ENCODE measurements at regions not wholly inside any gene's neighbourhood (a gene's known extent, or its start where the extent isn't known, plus 50 kb on each side); places are given as distances from the start of the nearest gene placed in this dataset.

GRCh38 chr2:176854062-176854461 is 358.5 kb upstream of the HNRNPA3 start:
- ChIA-PET POLR2A (interaction anchor here (0.6 kb wide), 1 partner anchor 207 kb away, joined by 5 read pairs; no protein-coding TSS in a partner anchor), CTCF (no interaction called here)
- H3K4me1 Mint-ChIP-seq (ENCODE audit: low read depth, unreplicated experiment) = no peaks in the 10 kb centered on the region

DNA sequence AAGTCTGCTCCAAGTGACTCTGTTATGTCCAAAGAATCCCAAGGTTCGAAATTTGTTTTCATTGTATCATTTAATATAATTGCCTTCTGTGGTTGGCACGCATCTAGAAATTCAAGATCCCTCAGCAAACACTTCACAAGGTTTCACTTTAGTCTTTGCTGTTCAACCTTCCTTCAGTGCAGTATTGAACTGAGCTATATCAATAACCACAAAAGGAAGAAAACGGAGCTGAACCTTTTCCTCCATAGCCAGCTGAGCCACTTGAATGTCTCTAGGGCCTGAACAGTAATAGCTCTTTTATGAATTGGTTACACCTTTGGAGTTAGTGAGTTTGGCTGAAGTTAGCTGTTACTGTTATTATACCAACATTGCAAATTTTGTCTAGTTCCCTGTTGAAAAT is 357.7 kb upstream of the HNRNPA3 start:
- no TSS peak for BruUV-seq (replicated peaks)
- Mint-ChIP-seq H3K36me3 (ENCODE audit: insufficient read depth, unreplicated experiment) (no peaks in the 10 kb centered on the region), H3K4me3 (ENCODE audit: unreplicated experiment) (no peak overlapping the region), H3K27me3 (ENCODE audit: insufficient read depth, unreplicated experiment) (peaks cover 13% of the 10 kb centered on the region), H3K4me1 (ENCODE audit: low read depth, unreplicated experiment) (no peaks in the 10 kb centered on the region), H3K9me3 (ENCODE audit: unreplicated experiment) (no peaks in the 10 kb centered on the region), H3K27ac (ENCODE audit: unreplicated experiment) (no peak overlapping the region)
- Histone ChIP-seq H3K4me3 (ENCODE audit: low read depth, low read length) (no peak overlapping the region), H3K36me3 (ENCODE audit: control insufficient read depth, insufficient read depth, low read length) (no peaks in the 10 kb centered on the region), H3K9me3 (no peaks in the 10 kb centered on the region), H3K4me1 (no peaks in the 10 kb centered on the region), H3K27me3 (replicated peaks; ENCODE audit: control insufficient read depth, insufficient read depth, low read length) (no peaks in the 10 kb centered on the region)
- TF ChIP-seq, protein P1, sequence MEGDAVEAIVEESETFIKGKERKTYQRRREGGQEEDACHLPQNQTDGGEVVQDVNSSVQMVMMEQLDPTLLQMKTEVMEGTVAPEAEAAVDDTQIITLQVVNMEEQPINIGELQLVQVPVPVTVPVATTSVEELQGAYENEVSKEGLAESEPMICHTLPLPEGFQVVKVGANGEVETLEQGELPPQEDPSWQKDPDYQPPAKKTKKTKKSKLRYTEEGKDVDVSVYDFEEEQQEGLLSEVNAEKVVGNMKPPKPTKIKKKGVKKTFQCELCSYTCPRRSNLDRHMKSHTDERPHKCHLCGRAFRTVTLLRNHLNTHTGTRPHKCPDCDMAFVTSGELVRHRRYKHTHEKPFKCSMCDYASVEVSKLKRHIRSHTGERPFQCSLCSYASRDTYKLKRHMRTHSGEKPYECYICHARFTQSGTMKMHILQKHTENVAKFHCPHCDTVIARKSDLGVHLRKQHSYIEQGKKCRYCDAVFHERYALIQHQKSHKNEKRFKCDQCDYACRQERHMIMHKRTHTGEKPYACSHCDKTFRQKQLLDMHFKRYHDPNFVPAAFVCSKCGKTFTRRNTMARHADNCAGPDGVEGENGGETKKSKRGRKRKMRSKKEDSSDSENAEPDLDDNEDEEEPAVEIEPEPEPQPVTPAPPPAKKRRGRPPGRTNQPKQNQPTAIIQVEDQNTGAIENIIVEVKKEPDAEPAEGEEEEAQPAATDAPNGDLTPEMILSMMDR (IDR thresholded peaks at IDR 0.05; ENCODE audit: insufficient read depth in 1 of 2, low read depth in 1 of 2, low read length in 1 of 2, severe bottlenecking in 1 of 2, unreplicated experiment in 1 of 2) = no peak
- no peak for DNase-seq
- POLR2A ChIA-PET = no interaction called here
- intact Hi-C loops (cut with micrococcal nuclease; ENCODE audit: unreplicated experiment) = no loop called here
- CTCF ChIA-PET = no interaction called here

More at GRCh38 chr2:176854062-176854461, 358.5 kb upstream of the HNRNPA3 start:
- Histone ChIP-seq H3K4me3 (ENCODE audit: low read depth, low read length) (no peak overlapping the region), H3K27me3 (replicated peaks; ENCODE audit: control insufficient read depth, insufficient read depth, low read length) (no peaks in the 10 kb centered on the region), H3K4me1 (no peaks in the 10 kb centered on the region), H3K36me3 (ENCODE audit: control insufficient read depth, insufficient read depth, low read length) (no peaks in the 10 kb centered on the region), H3K9me3 (no peaks in the 10 kb centered on the region)
- H3K27me3 Mint-ChIP-seq (ENCODE audit: insufficient read depth, unreplicated experiment) = peaks cover 13% of the 10 kb centered on the region
- no peak for DNase-seq
- no peak overlapping the region for H3K4me3 Mint-ChIP-seq (ENCODE audit: unreplicated experiment)
- H3K36me3 Mint-ChIP-seq (ENCODE audit: insufficient read depth, unreplicated experiment) = no peaks in the 10 kb centered on the region
- TF ChIP-seq, protein P1 (IDR thresholded peaks at IDR 0.05; ENCODE audit: insufficient read depth in 1 of 2, low read depth in 1 of 2, low read length in 1 of 2, severe bottlenecking in 1 of 2, unreplicated experiment in 1 of 2) = no peak
- no peak overlapping the region for H3K27ac Mint-ChIP-seq (ENCODE audit: unreplicated experiment)
- no TSS peak for BruUV-seq (replicated peaks)
- no peaks in the 10 kb centered on the region for H3K9me3 Mint-ChIP-seq (ENCODE audit: unreplicated experiment)
- intact Hi-C loops (cut with micrococcal nuclease; ENCODE audit: unreplicated experiment) = no loop called here

DNA sequence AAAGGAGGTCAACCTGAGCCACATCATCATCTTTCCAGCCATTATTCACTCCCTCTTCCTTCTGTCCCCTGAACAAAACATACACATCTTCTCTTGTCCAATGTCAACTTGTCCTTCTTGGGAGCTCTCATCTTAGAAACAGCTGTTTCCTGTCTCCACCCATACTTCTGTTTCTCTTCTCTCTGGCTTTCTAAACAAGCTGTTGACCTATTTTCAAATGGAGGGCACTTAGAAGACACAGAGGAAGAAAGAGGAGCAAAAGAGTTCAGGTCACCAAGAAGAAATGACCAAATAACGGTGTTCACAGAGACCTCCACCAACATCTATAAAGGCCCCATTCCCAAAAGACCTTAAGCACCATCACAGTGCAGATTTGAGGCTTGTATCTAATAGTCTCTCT is 355.9 kb upstream of the HNRNPA3 start:
- no peak overlapping the region for H3K4me3 Mint-ChIP-seq (ENCODE audit: unreplicated experiment)
- Histone ChIP-seq H3K27me3 (replicated peaks; ENCODE audit: control insufficient read depth, insufficient read depth, low read length) (no peaks in the 10 kb centered on the region), H3K9me3 (no peaks in the 10 kb centered on the region), H3K4me3 (ENCODE audit: low read depth, low read length) (no peak overlapping the region), H3K36me3 (ENCODE audit: control insufficient read depth, insufficient read depth, low read length) (no peaks in the 10 kb centered on the region), H3K4me1 (no peaks in the 10 kb centered on the region)
- H3K27ac Mint-ChIP-seq (ENCODE audit: unreplicated experiment) = no peak overlapping the region
- no peaks in the 10 kb centered on the region for H3K9me3 Mint-ChIP-seq (ENCODE audit: unreplicated experiment)
- intact Hi-C loops (cut with micrococcal nuclease; ENCODE audit: unreplicated experiment) = no loop called here
- ChIA-PET POLR2A (no interaction called here), CTCF (no interaction called here)
- no peaks in the 10 kb centered on the region for H3K4me1 Mint-ChIP-seq (ENCODE audit: low read depth, unreplicated experiment)
- H3K36me3 Mint-ChIP-seq (ENCODE audit: insufficient read depth, unreplicated experiment) = no peaks in the 10 kb centered on the region
- DNase-seq = no peak
- TF ChIP-seq, protein P1 (IDR thresholded peaks at IDR 0.05; ENCODE audit: insufficient read depth in 1 of 2, low read depth in 1 of 2, low read length in 1 of 2, severe bottlenecking in 1 of 2, unreplicated experiment in 1 of 2) = no peak
- BruUV-seq (replicated peaks) = no TSS peak
- H3K27me3 Mint-ChIP-seq (ENCODE audit: insufficient read depth, unreplicated experiment) = peaks cover 16% of the 10 kb centered on the region

All from Caco-2 (cell line).